Erythroblast (primary cell): ENCODE measurements at regions not wholly inside any gene's neighbourhood (a gene's known extent, or its start where the extent isn't known, plus 50 kb on each side); places are given as distances from the start of the nearest gene placed in this dataset.

Source experiments
- GATA1 ChIP-seq: IDR thresholded peaks from 2 replicates; pipeline ENCODE4 v1.6.1; 2011; ENCODE audit warnings: low read depth, mild to moderate bottlenecking, control low read depth, low read length, moderate library complexity
- POLR2A ChIP-seq: IDR thresholded peaks from 2 replicates; pipeline ENCODE4 v1.6.1; 2011; ENCODE audit warnings: mild to moderate bottlenecking, low read length

DNA sequence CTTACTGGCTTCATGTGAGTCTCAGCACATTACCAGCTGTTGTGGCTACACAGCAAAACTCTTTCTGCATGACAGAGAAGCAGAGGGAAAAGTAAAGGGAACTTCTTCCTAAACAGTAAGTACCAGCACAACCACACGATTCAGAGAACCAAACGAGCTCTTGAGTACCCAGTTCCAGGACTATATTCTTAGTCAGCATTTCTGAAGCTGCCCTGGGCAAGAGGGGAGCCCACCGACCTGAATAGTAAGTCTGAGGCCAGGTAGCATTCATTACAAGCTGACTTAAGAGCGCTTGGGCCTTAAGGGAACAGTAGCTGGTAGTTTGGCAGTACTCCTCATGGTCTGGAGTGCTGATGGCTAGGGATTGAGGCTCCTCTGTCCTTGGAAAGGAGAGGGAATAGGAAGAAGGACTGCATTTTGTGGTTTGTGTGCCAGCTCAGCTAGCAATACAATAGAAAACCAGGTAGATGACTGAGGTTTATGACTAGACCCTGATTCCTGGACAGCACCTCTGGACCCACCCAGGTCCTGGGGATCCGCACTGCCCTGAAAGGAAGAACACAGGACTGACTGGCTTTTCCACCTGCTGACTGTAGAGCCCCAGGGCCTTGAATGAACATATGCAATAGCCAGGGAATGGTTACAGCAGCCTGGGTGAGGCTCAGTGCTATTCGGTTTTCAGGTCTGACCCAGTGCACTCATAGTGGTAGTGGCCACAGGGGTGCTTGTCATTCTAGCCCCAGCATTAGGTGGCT is 396.8 kb upstream of the PRMT6 start:
- no peak for TF ChIP-seq POLR2A
- TF ChIP-seq GATA1 = no peak
